Prostate gland (tissue), 2 donors: ENCODE measurements at regions not wholly inside any gene's neighbourhood (a gene's known extent, or its start where the extent isn't known, plus 50 kb on each side); places are given as distances from the start of the nearest gene placed in this dataset.

Experiments used
- POLR2A ChIP-seq: fragments of 450-650 bp; IDR thresholded peaks from one replicate; pipeline ENCODE4 v1.6.1; 2016; ENCODE audit warnings: antibody characterized with exemption, mild to moderate bottlenecking
- TF ChIP-seq, protein P1 (sequence below), 4 experiments: fragments of 200-600 bp in 2 of 4; fragments of 450-650 bp in 2 of 4; sonication (generic) in 2 of 4; IDR thresholded peaks; 1 replicate in 3 of 4; 2 replicates in 1 of 4; pipeline ENCODE4 v1.5.1; 2016 to 2019; ENCODE audit warnings: antibody characterized with exemption in 4 of 4, mild to moderate bottlenecking in 2 of 4, moderate library complexity in 2 of 4

- TF ChIP-seq, protein P1, sequence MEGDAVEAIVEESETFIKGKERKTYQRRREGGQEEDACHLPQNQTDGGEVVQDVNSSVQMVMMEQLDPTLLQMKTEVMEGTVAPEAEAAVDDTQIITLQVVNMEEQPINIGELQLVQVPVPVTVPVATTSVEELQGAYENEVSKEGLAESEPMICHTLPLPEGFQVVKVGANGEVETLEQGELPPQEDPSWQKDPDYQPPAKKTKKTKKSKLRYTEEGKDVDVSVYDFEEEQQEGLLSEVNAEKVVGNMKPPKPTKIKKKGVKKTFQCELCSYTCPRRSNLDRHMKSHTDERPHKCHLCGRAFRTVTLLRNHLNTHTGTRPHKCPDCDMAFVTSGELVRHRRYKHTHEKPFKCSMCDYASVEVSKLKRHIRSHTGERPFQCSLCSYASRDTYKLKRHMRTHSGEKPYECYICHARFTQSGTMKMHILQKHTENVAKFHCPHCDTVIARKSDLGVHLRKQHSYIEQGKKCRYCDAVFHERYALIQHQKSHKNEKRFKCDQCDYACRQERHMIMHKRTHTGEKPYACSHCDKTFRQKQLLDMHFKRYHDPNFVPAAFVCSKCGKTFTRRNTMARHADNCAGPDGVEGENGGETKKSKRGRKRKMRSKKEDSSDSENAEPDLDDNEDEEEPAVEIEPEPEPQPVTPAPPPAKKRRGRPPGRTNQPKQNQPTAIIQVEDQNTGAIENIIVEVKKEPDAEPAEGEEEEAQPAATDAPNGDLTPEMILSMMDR (IDR thresholded peaks at IDR 0.05) = no peak
- TF ChIP-seq POLR2A = no peak
Observed at GRCh38 chr9:11471321-11471720, 858.5 kb upstream of the PTPRD start.
